Mucosa of descending colon (tissue), 3 donors: ENCODE measurements at regions not wholly inside any gene's neighbourhood (a gene's known extent, or its start where the extent isn't known, plus 50 kb on each side); places are given as distances from the start of the nearest gene placed in this dataset.

Experiments
- ATAC-seq: fragments of 200-7000 bp; cut with Tn5 transposase; one replicate; pipeline ENCODE4 v1.9.1; 2020; ENCODE audit warnings: mild to moderate bottlenecking, moderate library complexity
- DNase-seq, 3 donors: peaks; one replicate each; pipeline ENCODE4 v3.0.0-alpha.2; 2020
- H3K36me3 ChIP-seq: fragments of 200-600 bp; one replicate; pipeline ENCODE4 v1.8.0; 2021; ENCODE audit warnings: low read depth, mild to moderate bottlenecking
- H3K4me1 ChIP-seq: fragments of 200-600 bp; one replicate; pipeline ENCODE4 v1.8.0; 2021; ENCODE audit warnings: low read depth, mild to moderate bottlenecking
- H3K4me3 ChIP-seq: fragments of 200-600 bp; one replicate; pipeline ENCODE4 v1.8.0; 2021; ENCODE audit warnings: mild to moderate bottlenecking
- H3K9me3 ChIP-seq: fragments of 200-600 bp; one replicate; pipeline ENCODE4 v1.8.0; 2021; ENCODE audit warnings: mild to moderate bottlenecking
- CTCF ChIP-seq: fragments of 200-600 bp; IDR thresholded peaks from one replicate; pipeline ENCODE4 v1.8.0; 2022; ENCODE audit warnings: antibody characterized with exemption, mild to moderate bottlenecking
- intact Hi-C, 2 donors: fragments of 100-400 bp; cut with DNase I in 1 of 2; cut with micrococcal nuclease in 1 of 2; formaldehyde crosslinking; loops; one replicate each; pipeline versions ENCODE4 v1.11.0 to v1.11.1; 2022; cut with DNase I, micrococcal nuclease
- donor health status: DM: no; HTN: no; CAD: no; lungs with moderate emphysema.
- donor health status: DM: no; HTN: no; CAD: no.
- donor health status: DM: no; HTN: yes; CAD: no.

DNA sequence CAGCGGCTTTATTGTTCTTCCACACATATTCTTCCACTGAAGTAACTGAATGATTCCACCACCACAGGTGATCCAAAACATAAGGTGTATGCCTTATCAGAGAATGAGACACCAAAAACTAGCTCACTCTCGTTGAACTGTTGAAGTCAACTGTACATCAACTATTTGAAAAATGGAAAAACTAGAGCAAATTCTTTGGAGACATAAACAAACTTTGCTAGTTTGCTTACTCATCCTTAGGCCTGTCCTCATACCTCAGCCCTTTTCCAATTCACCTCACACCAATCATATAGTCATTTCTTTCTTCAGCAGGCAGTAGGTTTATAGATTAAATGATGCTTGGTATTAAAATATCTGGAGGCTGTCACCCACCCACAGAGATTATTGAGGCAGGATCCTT is 77.1 kb upstream of the RNF217 start:
- ATAC-seq (no peak), DNase-seq (no peak)
- intact Hi-C loops, result no loop called here

GRCh38 chr6:124887872-124888580 is 74.2 kb upstream of the RNF217 start:
- H3K36me3 ChIP-seq, result no peaks in the 10 kb centered on the region

More for the DNA sequence above, 77.1 kb upstream of the RNF217 start:
- H3K9me3 ChIP-seq, result no peaks in the 10 kb centered on the region
- no peak overlapping the region for H3K4me3 ChIP-seq
- H3K36me3 ChIP-seq, result no peaks in the 10 kb centered on the region
- no peak for TF ChIP-seq CTCF
- no peaks in the 10 kb centered on the region for H3K4me1 ChIP-seq

DNA sequence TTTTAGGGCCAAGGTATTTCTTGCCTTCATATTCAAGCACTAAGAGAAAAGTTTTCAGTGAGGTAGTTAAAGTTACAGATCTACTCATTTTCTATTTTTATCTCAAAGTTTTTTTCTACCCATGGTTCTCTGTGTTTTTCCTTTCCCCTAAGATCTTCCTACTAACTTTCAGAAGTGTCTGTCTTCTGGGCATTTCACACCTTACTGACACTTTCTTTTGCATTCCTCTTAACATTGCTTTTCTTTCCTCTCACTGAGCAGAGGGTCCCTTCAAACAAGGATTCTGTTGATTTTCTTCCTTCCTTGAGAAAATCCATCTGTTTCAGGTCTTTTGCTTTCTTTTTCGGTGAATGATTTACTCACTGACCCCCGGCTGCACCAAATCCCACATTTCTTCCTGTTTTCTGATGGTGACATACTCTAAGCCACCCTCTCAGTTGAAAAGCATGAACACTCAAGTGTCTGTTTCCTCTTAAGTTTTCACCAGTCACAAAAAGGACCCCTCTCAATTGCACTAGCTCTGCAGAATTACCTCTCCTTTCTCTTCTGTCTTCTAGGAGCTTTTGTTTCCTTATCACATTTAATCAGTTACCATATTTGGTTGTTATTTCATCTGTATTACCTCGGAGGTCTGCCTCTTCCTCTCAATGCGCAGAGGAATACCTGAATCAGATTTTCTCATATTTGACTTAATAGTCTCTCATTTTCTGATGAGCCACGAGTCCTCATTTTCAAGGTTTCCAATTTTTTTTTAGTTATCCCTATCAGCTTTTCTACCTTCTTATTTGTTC is 73.5 kb upstream of the RNF217 start:
- no peaks in the 10 kb centered on the region for H3K4me1 ChIP-seq
- ATAC-seq, result no peak
- H3K4me3 ChIP-seq, result no peak overlapping the region
- DNase-seq, result no peak
- H3K36me3 ChIP-seq, result no peaks in the 10 kb centered on the region
- intact Hi-C loops, result no loop called here
- TF ChIP-seq CTCF, result no peak
- H3K9me3 ChIP-seq, result no peaks in the 10 kb centered on the region

More at GRCh38 chr6:124887872-124888580, 74.2 kb upstream of the RNF217 start:
- intact Hi-C loops, result no loop called here
- no peak for TF ChIP-seq CTCF
- H3K4me3 ChIP-seq, result no peak overlapping the region
- H3K4me1 ChIP-seq, result no peaks in the 10 kb centered on the region
- no peak for DNase-seq
- H3K9me3 ChIP-seq, result no peaks in the 10 kb centered on the region
- no peak for ATAC-seq

DNA sequence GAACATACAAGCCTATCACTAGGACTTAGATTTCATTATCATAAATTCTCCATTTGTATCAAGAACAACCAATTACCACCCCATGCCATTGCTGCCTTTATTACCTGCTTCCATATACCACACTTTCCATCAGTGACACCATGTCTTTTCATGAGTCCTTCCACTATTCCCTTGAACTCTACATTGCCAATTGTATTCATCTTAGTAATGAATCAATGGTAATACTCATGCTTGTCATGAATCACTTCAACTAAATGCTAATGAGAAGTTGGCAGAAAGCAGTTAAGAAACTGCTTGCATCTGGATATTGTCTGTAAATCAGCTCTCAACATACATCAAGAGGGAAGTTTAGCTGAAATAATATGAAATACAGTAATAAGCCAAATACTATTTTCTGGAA is 61.2 kb upstream of the RNF217 start:
- no peaks in the 10 kb centered on the region for H3K4me1 ChIP-seq
- no peaks in the 10 kb centered on the region for H3K36me3 ChIP-seq
- H3K4me3 ChIP-seq, result no peak overlapping the region
- H3K9me3 ChIP-seq, result no peaks in the 10 kb centered on the region
- TF ChIP-seq CTCF, result no peak
- ATAC-seq (no peak), DNase-seq (no peak)
- intact Hi-C loops, result no loop called here

DNA sequence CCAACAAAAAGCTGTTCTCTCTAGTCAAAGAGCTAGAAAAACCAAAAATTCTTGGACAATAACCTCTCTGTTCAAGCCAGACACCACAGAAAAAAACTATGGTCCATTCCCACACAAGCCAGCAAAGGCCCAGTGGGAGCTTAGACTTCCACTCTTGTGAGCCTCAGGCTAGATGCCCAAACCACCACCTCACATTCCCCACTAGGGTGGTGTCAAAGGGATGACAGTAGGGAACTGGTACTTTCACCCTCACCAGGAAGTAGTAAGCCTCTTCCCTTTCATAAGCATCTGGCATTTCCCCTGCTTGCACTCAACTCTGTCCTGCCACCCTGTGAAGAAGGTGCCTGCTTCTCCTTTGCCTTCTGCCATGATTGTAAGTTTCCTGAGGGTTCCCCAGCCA is 58.4 kb upstream of the RNF217 start:
- Histone ChIP-seq H3K9me3 (no peaks in the 10 kb centered on the region), H3K36me3 (no peaks in the 10 kb centered on the region), H3K4me1 (no peaks in the 10 kb centered on the region), H3K4me3 (no peak overlapping the region)
- TF ChIP-seq CTCF, result no peak
- DNase-seq, result no peak
- no peak for ATAC-seq
- intact Hi-C loops, result no loop called here
